GM18861 (cell line): ENCODE measurements at regions not wholly inside any gene's neighbourhood (a gene's known extent, or its start where the extent isn't known, plus 50 kb on each side); places are given as distances from the start of the nearest gene placed in this dataset.

Experiments used
- ATAC-seq: cut with Tn5 transposase; IDR thresholded peaks from one replicate; pipeline ENCODE4 v1.9.1; 2021; ENCODE audit not compliant: unreplicated experiment

GRCh38 chr10:4353059-4353655, 472.9 kb upstream of the AKR1E2 start:
- ATAC-seq = no peak

DNA sequence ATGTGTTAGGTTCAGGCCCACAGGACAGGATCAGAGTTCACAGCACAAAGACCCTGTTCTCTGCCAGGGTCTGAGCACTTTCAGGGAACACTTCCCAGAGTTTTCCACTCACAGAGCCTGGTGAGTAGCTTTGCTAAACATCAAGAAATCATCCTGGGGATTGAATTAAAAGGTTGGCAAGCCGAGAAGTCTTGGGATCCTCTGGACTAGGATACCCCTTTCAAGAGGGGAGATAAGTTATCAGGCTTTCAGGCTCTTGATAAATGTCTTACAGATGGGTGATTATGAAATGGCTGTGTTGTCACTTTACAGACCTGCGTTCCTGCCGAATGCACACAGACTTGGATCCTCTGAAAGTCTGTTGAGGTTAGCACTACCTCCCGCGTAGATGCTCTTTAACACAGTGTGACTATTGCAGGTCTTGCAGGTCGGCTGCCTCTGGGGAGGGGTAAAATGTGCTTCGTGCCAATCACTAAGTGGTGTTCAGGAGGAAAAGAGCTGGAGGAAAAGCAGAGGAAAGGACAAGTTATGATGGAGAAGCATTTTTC, 473.5 kb upstream of the AKR1E2 start:
- ATAC-seq = no peak

GRCh38 chr10:4351723-4352413, 474.1 kb upstream of the AKR1E2 start:
- ATAC-seq = no peak

- ATAC-seq = no peak
Measured at GRCh38 chr10:4347397-4347796, 478.6 kb upstream of the AKR1E2 start.

DNA sequence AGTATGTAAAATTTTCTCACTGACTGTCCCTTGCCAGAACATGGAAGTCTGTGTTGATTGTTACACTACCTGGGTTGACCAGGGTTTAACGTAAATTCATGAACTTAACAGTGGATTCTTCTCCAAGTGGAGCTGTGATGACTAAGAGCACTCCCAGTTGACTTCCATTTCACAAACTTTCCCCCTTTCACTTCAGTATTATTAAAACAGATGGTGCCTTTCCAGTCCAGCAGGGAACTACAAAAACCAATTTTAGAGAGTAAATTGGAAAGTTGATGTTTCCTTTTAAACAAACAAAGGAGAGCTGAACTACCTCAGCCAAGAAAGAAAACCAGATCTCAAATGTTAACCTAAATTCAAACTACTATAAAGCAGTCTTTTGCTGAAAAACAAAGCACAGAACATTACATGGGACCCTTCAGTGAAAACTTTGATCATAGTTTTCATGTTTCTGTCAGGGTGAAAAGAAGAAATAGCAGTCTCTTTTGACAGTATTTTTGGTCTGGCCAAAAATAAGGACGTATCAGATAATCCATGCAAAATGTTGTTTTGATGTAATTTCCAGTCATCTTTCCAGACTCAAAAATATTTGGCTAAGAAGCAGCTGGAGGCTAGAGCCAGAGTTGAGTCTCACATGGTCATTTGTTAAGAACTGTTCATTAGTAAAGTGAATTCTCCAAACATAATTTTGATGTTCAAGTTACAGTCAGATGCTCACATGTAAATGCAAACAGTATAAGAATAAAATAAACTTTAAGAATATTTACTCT, 479.9 kb upstream of the AKR1E2 start:
- ATAC-seq = no peak

- no peak for ATAC-seq
Measured at GRCh38 chr10:4344492-4344994, 481.5 kb upstream of the AKR1E2 start.

GRCh38 chr10:4343873-4344272, 482.1 kb upstream of the AKR1E2 start:
- ATAC-seq = no peak

DNA sequence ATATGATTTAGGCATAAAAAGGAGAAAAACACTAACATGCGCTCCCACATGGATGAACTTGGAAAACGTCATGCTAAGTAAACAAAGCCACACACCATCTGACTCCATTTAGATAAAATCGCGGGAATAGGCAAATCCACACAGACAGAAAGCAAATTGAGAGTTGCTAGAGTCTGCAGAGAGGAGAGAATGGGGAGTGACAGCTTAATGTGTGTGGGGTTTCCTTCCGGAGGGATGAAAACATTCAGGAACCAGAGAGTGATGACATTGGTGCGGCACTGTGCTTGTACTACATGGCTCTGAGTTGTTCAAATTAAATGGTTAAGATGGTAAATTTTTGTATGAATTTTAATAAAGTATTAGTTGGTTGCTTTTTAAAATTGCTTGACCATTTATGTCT, 482.9 kb upstream of the AKR1E2 start:
- no peak for ATAC-seq

DNA sequence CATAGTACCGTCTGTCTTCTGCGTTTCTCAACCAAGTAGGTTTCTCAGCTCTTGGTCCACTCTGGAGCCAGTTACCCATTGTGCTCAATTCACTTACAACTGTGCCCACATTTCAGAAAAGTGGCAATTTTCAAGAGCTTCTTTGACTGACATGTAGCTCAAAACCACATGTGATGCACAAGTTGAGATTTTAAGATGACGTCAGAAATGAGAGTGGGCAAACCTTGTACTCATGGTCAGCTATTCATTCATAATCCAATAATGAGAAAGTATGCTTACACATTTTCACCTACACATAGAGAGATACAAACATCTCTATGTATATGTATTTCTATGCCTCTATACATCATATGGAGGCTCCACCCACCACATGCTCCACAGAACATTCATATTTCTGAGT, 487.2 kb upstream of the AKR1E2 start:
- no peak for ATAC-seq

DNA sequence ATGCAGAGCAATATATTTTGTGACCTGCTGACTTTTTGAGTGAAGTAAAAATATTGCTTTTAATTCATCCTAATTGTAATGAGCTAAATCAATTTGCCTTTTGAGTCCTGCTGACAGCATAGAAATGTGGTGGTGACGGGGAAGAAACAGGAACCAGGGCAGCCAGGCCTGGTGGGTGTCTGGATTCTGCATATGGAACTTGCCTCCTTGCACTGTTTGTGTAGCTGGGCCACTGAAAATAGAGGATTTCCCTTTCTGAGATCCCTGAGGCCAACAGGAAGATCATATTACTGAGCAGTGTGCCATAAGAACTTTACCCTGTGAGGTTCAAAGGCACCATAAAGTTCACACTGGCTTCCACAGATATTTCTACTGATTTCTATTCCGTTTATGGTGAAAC, 488.4 kb upstream of the AKR1E2 start:
- no peak for ATAC-seq

GRCh38 chr10:4334871-4335270, 491.1 kb upstream of the AKR1E2 start:
- ATAC-seq = no peak

GRCh38 chr10:4334015-4334414, 492.0 kb upstream of the AKR1E2 start:
- ATAC-seq = no peak

- no peak for ATAC-seq
Measured at GRCh38 chr10:4333459-4333894, 492.5 kb upstream of the AKR1E2 start.

DNA sequence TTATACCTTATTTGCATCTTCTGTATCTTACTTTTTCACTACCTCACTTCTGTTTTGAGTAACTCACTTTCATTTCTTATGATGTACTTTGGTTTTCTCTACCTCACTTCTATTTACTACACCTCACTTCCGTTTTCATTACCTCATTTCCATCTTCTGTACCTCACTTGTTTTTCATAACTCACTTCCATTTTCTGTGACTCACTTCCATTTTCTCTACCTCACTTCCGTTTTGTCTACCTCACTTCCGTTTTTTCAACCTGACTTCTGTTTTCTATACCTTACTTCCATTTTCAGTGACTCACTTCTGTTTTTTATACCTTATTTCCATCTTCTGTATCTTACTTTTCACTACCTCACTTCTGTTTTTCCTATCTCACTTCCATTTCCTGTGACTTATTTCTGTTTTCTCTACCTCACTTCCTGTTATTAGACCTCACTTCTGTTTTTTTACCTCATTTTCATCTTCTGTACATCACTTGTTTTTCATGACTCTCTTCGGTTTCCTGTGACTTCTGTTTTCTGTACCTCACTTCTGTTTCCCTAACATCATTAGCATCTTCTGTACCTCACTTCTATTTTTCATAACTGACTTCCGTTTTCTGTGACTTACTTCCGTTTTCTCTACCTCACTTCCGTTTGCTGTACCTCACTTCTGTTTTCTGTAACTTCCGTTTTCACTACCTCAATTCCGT, 493.1 kb upstream of the AKR1E2 start:
- ATAC-seq = no peak

DNA sequence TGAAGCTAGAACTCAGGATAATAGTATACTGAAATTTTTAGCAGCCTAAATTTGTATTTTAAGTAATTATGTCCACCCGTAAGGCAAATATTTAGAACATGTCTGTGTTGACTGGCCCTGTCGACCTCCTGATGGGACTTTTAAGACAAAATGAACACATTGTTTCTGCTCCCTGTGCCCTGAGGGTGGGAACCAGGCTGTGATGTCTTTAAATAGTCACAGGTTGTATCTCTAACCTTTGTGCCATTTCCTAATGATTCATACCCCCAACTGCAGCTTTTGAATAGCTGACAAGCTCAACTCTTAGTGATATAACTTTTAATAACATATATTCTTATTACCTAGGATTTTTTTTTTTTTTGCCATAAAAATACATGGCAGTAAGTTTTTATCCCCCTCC, 494.9 kb upstream of the AKR1E2 start:
- ATAC-seq = no peak

- no peak for ATAC-seq
Measured at GRCh38 chr10:4330636-4331035, 495.4 kb upstream of the AKR1E2 start.

- no peak for ATAC-seq
Measured at GRCh38 chr10:4329225-4329624, 496.8 kb upstream of the AKR1E2 start.

DNA sequence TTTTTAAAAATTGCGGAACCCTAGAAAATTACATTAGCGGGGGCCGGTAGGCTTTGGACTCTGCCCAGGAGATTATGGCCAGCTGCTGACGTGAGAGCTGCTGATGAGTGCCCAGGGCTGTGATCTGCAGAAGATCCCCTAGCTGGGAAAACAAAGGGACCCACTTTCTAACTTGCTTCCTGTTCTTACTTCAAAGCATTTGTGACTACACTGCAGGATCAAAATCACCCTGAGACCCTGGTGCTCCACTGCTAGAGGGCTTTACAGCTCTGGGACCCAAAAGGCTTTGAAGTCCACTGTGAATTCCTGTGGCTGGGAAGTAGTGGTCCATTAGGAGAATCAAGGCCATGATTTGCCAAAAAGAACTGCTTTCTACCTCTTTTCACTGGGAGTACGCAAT, 499.4 kb upstream of the AKR1E2 start:
- no peak for ATAC-seq

GRCh38 chr10:4319870-4320367, 506.1 kb upstream of the AKR1E2 start:
- no peak for ATAC-seq

DNA sequence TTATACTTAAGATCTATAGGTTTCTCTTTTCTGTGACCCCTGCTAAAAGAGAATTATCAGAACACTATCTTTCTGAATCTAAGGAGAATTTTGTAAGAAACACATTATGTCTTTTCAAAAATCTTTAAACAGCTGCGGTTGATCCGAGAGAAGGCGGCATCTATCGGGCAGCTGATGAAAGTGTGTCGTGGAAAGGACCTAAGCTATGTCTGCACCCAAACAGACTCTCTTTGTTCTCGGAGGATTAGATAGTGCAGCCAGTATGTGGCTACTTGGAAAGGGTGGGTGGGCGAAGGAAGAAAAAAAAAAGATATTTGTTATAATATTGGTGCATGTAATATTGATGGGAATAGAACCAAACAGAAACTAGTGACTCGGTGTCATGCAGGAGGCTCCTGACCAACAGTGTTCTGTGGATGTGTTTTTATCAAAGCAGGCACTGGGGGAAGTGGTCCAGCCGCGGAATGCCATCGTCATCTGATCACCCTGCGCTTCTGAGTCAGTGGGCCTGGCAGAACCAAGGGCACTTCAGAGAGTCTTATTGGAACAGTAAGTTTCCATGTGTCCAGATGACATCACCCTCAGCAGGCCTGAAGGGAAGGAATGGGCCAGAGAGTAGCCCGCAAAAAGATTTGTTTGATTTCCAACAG, 509.7 kb upstream of the AKR1E2 start:
- no peak for ATAC-seq
